Upper lobe of left lung (tissue), 6 donors: ENCODE measurements at regions not wholly inside any gene's neighbourhood (a gene's known extent, or its start where the extent isn't known, plus 50 kb on each side); places are given as distances from the start of the nearest gene placed in this dataset.
"Not testable (repeated sequence)": the region's sequence is repeated elsewhere in the genome, so short reads cannot be mapped to it uniquely, and the experiment has no call there.

Experiments
- ATAC-seq, 2 donors: fragments of 200-7000 bp; cut with Tn5 transposase; one replicate each; pipeline ENCODE4 v1.9.1; 2022; ENCODE audit warnings: mild to moderate bottlenecking in 2 of 2, moderate library complexity in 2 of 2; ENCODE audit not compliant: low FRiP score in 2 of 2
- DNase-seq, 2 donors: peaks; one replicate each; pipeline ENCODE4 v3.0.0-alpha.2; 2019 to 2020
- H3K27ac ChIP-seq, 4 donors: fragments of 200-600 bp; sonication (generic); one replicate each; pipeline ENCODE4 v1.5.1; 2016 to 2019
- H3K27me3 ChIP-seq, 4 donors: fragments of 200-600 bp; sonication (generic); one replicate each; pipeline ENCODE4 v1.5.1; 2017 to 2019
- H3K36me3 ChIP-seq, 4 donors: fragments of 200-600 bp; sonication (generic); one replicate each; pipeline ENCODE4 v1.5.1; 2016 to 2019
- H3K4me1 ChIP-seq, 4 donors: fragments of 200-600 bp; sonication (generic); one replicate each; pipeline ENCODE4 v1.5.1; 2018 to 2019
- H3K4me3 ChIP-seq, 4 donors: fragments of 200-600 bp; sonication (generic); one replicate each; pipeline ENCODE4 v1.5.1; 2017 to 2019; ENCODE audit warnings: mild to moderate bottlenecking in 2 of 4, moderate library complexity in 1 of 4
- H3K9me3 ChIP-seq, 4 donors: fragments of 200-600 bp; sonication (generic); one replicate each; pipeline ENCODE4 v1.5.1; 2018 to 2019
- EP300 ChIP-seq, 4 donors: sonication (generic); formaldehyde crosslinking; IDR thresholded peaks; one replicate each; pipeline ENCODE4 v1.5.1; 2017; ENCODE audit warnings: antibody characterized with exemption in 4 of 4, control low read depth in 2 of 4
- POLR2A ChIP-seq, 4 donors: fragments of 450-650 bp; IDR thresholded peaks; one replicate each; pipeline ENCODE4 v1.5.1; 2016 to 2017; ENCODE audit warnings: antibody characterized with exemption in 4 of 4, mild to moderate bottlenecking in 2 of 4
- POLR2AphosphoS5 ChIP-seq, 2 donors: sonication (generic); formaldehyde crosslinking; IDR thresholded peaks; one replicate each; pipeline ENCODE4 v1.5.1; 2017; ENCODE audit warnings: antibody characterized with exemption in 2 of 2
- WGBS, 2 donors: methylation state at CpG; one replicate each; pipeline ENCODE4 v1.1.5; 2017 to 2018; 5-methylcytosine and 5-hydroxymethylcytosine counted together
- TF ChIP-seq, protein P1 (sequence below), 6 experiments: fragments of 450-650 bp in 4 of 6; fragments of 200-600 bp in 2 of 6; sonication (generic) in 2 of 6; IDR thresholded peaks; one replicate each; pipeline ENCODE4 v1.5.1; 2016 to 2019; ENCODE audit warnings: antibody characterized with exemption in 6 of 6
- donor health status: DM: no; HTN: no; CAD: no; lungs with moderate emphysema.
- donor health status: DM: no; HTN: yes; CAD: no; lungs with severe emphysema.

DNA sequence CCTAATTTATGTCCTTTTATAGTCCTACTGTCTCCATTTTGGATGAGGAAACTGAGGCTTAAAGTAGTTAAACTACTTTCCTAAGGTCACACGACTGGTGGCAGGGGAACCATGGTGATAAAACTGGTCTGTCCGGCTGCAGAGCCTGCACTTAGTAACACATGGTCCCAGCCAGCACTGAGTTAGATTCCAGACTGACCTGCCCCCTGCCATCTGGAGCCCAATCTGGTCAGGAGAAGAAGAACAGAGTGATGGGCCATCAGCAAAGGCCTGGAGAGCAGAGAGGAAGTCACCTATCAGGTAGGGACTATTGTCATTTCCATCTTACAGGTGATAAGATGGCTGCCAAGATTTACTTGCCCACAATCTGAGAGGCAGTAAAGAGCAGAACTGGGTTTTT lies 86.6 kb upstream of the SLC25A48 start:
- Histone ChIP-seq H3K9me3 (no peaks in the 10 kb centered on the region), H3K27ac (no peak overlapping the region), H3K27me3 (no peaks in the 10 kb centered on the region), H3K4me3 (no peak overlapping the region), H3K36me3 (no peaks in the 10 kb centered on the region), H3K4me1 (no peaks in the 10 kb centered on the region)
- DNase-seq (no peak), ATAC-seq (no peak)
- 55 to 60% methylated on average over 2 of the region's 2 CpGs for WGBS, 2 donors
- TF ChIP-seq POLR2AphosphoS5 (IDR thresholded peaks at IDR 0.05) (no peak), EP300 (IDR thresholded peaks at IDR 0.05) (no peak), POLR2A (IDR thresholded peaks at IDR 0.05) (no peak)
- TF ChIP-seq, protein P1, sequence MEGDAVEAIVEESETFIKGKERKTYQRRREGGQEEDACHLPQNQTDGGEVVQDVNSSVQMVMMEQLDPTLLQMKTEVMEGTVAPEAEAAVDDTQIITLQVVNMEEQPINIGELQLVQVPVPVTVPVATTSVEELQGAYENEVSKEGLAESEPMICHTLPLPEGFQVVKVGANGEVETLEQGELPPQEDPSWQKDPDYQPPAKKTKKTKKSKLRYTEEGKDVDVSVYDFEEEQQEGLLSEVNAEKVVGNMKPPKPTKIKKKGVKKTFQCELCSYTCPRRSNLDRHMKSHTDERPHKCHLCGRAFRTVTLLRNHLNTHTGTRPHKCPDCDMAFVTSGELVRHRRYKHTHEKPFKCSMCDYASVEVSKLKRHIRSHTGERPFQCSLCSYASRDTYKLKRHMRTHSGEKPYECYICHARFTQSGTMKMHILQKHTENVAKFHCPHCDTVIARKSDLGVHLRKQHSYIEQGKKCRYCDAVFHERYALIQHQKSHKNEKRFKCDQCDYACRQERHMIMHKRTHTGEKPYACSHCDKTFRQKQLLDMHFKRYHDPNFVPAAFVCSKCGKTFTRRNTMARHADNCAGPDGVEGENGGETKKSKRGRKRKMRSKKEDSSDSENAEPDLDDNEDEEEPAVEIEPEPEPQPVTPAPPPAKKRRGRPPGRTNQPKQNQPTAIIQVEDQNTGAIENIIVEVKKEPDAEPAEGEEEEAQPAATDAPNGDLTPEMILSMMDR (IDR thresholded peaks at IDR 0.05) = no peak

DNA sequence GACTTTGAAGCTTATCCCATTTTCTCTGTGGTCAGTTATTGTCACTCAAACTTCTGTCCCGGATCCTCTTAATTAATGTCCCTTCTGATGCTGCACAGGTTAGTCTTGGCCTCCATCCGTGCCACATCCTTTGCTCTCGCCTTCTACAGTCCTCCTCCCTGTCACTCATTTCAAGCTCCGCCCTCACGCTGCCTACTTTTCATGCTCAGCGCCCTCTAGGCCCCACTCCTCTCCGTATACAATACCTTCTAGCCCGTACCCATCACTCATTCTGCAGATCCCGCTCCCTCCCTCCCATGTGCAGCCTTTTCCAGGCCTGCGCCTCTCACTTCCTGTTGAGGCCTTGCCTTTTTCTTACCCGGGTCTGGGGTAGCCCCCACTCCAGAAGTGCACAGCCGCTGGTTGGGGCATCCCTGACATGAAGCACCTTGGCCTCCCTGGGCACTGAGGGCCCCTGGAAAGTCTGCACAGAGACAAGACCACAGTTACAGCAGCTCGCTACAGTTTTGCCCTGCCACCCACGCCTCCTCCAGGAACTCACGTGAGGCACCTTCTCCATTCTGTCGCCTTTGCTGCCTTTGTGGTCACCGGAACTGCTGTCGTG lies 88.5 kb upstream of the SLC25A48 start:
- peak in 1 of 2 donors; percentile 41 for ATAC-seq
- WGBS, 2 donors = 87 to 88% methylated on average over 18 of the region's 18 CpGs

DNA sequence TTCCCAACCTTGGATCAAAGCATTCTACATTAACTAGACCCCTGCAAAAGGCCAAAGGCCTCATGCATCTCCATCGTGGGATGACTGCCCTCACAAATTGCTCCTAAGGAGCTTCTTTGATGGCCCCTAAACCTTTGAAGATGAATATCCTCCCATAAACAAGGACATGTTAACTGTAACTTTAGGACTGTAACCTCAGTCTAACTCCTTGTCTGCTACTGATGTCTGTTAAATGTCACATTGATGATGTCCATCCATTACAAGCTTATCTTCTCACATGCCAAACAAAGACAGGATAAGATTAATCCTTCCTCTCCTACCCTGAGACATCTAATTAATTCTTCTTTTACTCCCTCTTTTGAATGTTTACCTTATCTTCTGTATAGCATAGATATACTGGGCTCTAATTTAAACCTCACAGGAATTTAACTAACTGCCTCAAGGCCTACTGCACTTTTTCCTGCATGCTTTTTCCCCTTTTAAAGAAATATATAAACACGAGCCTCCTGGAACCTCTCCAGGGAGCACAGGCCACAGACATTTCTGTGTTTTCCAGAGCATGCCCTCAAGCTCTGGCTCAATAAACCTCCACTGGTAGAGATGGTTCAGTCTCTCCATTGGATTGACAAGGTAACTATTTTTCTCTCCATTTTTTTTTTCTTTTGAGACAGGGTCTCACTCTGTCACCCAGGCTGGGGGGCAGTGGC lies 90.6 kb upstream of the SLC25A48 start:
- Histone ChIP-seq H3K27me3 (no peaks in the 10 kb centered on the region), H3K4me3 (no peak overlapping the region), H3K4me1 (no peaks in the 10 kb centered on the region), H3K27ac (no peak overlapping the region), H3K36me3 (no peaks in the 10 kb centered on the region), H3K9me3 (no peaks in the 10 kb centered on the region)
- DNase-seq = no peak
- no peak for TF ChIP-seq EP300 (IDR thresholded peaks at IDR 0.05)
- no peak for TF ChIP-seq POLR2A (IDR thresholded peaks at IDR 0.05)
- TF ChIP-seq POLR2AphosphoS5 (IDR thresholded peaks at IDR 0.05) = no peak
- TF ChIP-seq, protein P1 (IDR thresholded peaks at IDR 0.05) = no peak
- no peak for ATAC-seq
- 35 to 40% methylated on average over 2 of the region's 2 CpGs for WGBS, 2 donors

More for the DNA sequence above, 88.5 kb upstream of the SLC25A48 start:
- Histone ChIP-seq H3K4me1 (no peaks in the 10 kb centered on the region), H3K9me3 (no peaks in the 10 kb centered on the region), H3K27ac (no peak overlapping the region), H3K27me3 (no peaks in the 10 kb centered on the region), H3K4me3 (no peak overlapping the region), H3K36me3 (no peaks in the 10 kb centered on the region)
- TF ChIP-seq POLR2A (IDR thresholded peaks at IDR 0.05) (no peak), POLR2AphosphoS5 (IDR thresholded peaks at IDR 0.05) (no peak), EP300 (IDR thresholded peaks at IDR 0.05) (no peak)
- TF ChIP-seq, protein P1 (IDR thresholded peaks at IDR 0.05) = no peak
- no peak for DNase-seq

DNA sequence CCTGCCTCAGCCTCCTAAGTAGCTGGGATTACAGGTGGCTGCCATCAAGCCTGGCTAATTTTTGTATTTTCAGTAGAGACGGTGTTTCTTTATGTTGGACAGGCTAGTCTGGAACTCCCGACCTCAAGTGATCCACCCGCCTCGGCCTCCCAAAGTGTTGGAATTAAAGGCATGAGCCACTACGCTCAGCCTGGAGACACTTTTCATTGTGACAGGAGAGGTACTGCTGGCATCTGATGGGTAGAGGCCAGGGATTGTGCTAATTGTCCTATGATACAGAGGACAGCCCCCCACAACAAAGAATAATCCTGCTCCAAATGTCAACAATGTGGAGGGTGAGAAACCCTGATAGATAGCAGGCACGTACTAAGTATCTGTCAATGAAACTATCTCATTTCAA lies 91.3 kb upstream of the SLC25A48 start:
- Histone ChIP-seq H3K4me3 (no peak overlapping the region), H3K27ac (no peak overlapping the region), H3K4me1 (no peaks in the 10 kb centered on the region), H3K27me3 (no peaks in the 10 kb centered on the region), H3K36me3 (no peaks in the 10 kb centered on the region), H3K9me3 (no peaks in the 10 kb centered on the region)
- WGBS, 2 donors = 55 to 71% methylated on average over 6 of the region's 6 CpGs
- ATAC-seq (no peak), DNase-seq (no peak)
- TF ChIP-seq POLR2AphosphoS5 (IDR thresholded peaks at IDR 0.05) (no peak), POLR2A (IDR thresholded peaks at IDR 0.05) (no peak), EP300 (IDR thresholded peaks at IDR 0.05) (no peak)
- TF ChIP-seq, protein P1 (IDR thresholded peaks at IDR 0.05) = no peak

DNA sequence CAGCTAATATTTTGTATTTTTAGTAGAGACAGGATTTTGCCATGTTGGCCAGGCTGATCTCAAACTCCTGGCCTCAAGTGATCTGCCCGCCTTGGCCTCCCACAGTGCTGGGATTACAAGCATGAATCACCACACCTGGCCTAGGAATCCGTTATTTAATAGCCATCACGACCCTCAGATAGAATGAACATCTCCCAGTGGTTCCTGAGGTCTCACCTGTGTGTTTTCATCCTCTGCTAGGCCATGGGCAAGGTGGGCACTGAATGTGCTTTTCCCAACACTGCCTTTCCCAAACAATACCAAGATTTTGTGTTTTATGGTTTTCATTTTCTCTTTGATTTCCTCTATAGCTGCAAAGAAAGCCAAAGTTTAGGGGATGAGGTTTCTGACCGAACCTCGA lies 92.2 kb upstream of the SLC25A48 start:
- H3K4me3 ChIP-seq, ATAC-seq, H3K27ac ChIP-seq, H3K4me1 ChIP-seq, H3K9me3 ChIP-seq, DNase-seq, H3K36me3 ChIP-seq, H3K27me3 ChIP-seq: not testable (repeated sequence)
- 86 to 88% methylated on average over 5 of the region's 5 CpGs for WGBS, 2 donors
